Brain microvascular endothelial cell (primary cell): ENCODE measurements at regions not wholly inside any gene's neighbourhood (a gene's known extent, or its start where the extent isn't known, plus 50 kb on each side); places are given as distances from the start of the nearest gene placed in this dataset.

Source experiments
- DNase-seq: peaks from one replicate; pipeline ENCODE4 v3.0.0-alpha.2; 2020
- H3K27ac ChIP-seq: fragments of 250-450 bp; sonication (Bioruptor Pico); 2 replicates; pipeline ENCODE4 v1.5.1; 2020; ENCODE audit warnings: mild to moderate bottlenecking, moderate library complexity
- H3K27me3 ChIP-seq: fragments of 250-450 bp; sonication (Bioruptor Pico); replicated peaks from 2 replicates; pipeline ENCODE4 v1.5.1; 2020; ENCODE audit warnings: mild to moderate bottlenecking
- H3K36me3 ChIP-seq: fragments of 250-450 bp; sonication (Bioruptor Pico); replicated peaks from 2 replicates; pipeline ENCODE4 v1.5.1; 2020; ENCODE audit warnings: mild to moderate bottlenecking
- H3K4me3 ChIP-seq: 2 replicates; pipeline ENCODE4 v1.5.1; 2011; ENCODE audit warnings: low read depth, mild to moderate bottlenecking, control low read depth, low read length, moderate library complexity
- CTCF ChIP-seq: IDR thresholded peaks from 2 replicates; pipeline ENCODE4 v1.5.1; 2011; ENCODE audit warnings: low read depth, mild to moderate bottlenecking, moderate library complexity, low read length, control low read depth, inconsistent platforms; ENCODE audit errors: missing control alignments
- in situ Hi-C: cut with HindIII; loops from 2 replicates; pipeline ENCODE4 v1.10.0; 2017; ENCODE audit warnings: low sequenced_read_pairs, low pct_ligation_motif_present

DNA sequence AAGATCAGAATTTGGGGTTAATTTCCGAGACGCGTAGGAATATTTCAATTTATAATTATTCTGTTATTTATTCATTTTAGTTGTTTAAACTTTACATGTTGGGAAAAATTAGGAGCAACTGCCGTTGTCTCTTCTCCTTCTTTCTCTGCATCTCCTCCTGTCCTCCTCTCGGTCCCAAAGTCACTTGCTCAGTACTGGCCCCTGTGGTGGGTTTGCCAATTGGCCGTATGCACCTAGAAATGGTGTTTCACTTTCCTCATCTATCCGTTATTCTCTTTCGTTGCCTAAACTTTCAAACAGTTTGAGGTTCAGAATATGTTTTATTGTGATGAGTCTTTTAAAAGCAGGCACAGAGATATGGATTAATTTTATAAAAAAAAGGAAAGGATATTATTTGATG lies 517.9 kb downstream of the PLCL1 start:
- in situ Hi-C loops, result no loop called here
- Histone ChIP-seq H3K4me3 (no peak overlapping the region), H3K27me3 (no peaks in the 10 kb centered on the region), H3K36me3 (no peaks in the 10 kb centered on the region), H3K27ac (no peak overlapping the region)
- peak; percentile 62 for TF ChIP-seq CTCF
- no peak for DNase-seq

GRCh38 chr2:198321522-198322088 lies 517.2 kb downstream of the PLCL1 start:
- H3K36me3 ChIP-seq, result no peaks in the 10 kb centered on the region
- no peak for TF ChIP-seq CTCF
- no peak overlapping the region for H3K4me3 ChIP-seq
- H3K27me3 ChIP-seq, result no peaks in the 10 kb centered on the region
- in situ Hi-C loops, result no loop called here
- H3K27ac ChIP-seq, result no peak overlapping the region
- DNase-seq, result no peak

- in situ Hi-C loops, result no loop called here
- no peak overlapping the region for H3K4me3 ChIP-seq
- no peaks in the 10 kb centered on the region for H3K27me3 ChIP-seq
- no peak for DNase-seq
- H3K27ac ChIP-seq, result no peak overlapping the region
- no peaks in the 10 kb centered on the region for H3K36me3 ChIP-seq
- TF ChIP-seq CTCF, result no peak
These were observed 512.5 kb downstream of the PLCL1 start for GRCh38 chr2:198316852-198317396.

DNA sequence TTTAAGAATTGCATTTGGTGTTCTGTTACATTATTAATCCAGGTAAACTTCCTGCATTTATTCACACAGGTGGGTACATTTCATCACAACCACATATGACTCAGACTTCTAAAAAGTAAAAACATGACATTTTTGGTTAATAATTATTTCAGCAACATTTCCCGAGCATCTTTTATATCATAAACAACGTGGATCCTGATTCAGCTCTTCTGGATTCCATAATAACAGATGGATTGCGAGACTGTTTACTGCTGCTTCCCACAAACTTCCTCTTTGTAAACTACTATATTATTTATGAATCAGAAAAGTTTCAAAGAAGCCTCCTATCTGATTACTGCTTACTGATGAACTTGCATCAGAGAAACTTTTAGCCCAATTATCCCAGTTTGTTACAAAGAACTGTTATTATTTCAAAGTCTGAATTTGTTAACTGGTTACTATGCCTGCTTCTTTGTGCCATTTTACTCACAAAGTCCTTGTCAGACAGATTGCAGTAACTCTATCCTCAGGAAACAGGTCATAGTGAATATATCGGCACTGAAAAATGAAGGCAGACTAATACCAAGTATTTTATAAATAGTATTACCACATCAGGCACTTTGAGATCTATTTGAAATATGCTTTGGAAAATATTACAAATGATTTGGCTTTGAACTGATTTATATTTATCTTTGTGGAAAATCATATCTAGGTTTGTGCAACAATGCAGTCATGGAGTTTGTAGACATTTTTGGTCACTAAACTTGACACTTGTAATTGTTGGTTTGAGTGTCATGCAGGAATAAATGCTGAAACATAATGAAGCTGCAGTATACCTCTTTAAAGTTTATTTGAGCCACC lies 511.6 kb downstream of the PLCL1 start:
- H3K36me3 ChIP-seq, result no peaks in the 10 kb centered on the region
- in situ Hi-C loops, result no loop called here
- DNase-seq, result no peak
- no peak overlapping the region for H3K4me3 ChIP-seq
- no peaks in the 10 kb centered on the region for H3K27me3 ChIP-seq
- no peak for TF ChIP-seq CTCF
- H3K27ac ChIP-seq, result no peak overlapping the region

DNA sequence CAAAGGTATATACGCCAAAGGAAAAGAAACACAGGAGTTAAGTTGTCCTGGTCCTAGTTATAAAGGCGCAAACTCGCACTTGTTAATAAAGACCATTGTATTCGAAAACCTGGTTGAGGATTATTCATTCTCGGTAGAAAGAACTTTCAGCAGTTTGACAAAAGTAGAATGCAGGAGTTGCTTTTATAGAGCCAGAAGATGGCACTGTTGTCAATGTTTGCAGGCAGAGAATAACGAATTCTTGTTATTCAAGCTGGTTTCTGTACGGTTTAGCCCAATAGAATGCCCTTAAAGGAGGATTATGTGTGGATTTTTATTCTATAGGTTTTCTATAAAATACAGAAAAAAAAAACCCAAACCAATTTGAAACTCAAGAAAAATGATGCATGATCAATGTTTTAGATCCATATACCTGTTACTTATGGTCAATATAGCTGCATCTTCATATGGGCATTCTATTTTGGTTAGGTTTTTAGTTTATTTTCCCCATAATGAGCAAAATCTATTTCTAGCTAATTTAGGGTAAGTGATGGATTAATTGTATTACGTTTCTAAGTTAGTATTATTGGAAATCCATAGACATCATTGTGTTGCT lies 510.3 kb downstream of the PLCL1 start:
- in situ Hi-C loops, result no loop called here
- H3K36me3 ChIP-seq, result no peaks in the 10 kb centered on the region

More for the DNA sequence above, 510.3 kb downstream of the PLCL1 start:
- Histone ChIP-seq H3K4me3 (no peak overlapping the region), H3K27me3 (no peaks in the 10 kb centered on the region), H3K27ac (no peak overlapping the region)
- DNase-seq, result peak; percentile 56
- TF ChIP-seq CTCF, result peak; percentile 66
